ENCODE measurements at regions not wholly inside any gene's neighbourhood (a gene's known extent, or its start where the extent isn't known, plus 50 kb on each side); places are given as distances from the start of the nearest gene placed in this dataset.
"Not testable (repeated sequence)": the region's sequence is repeated elsewhere in the genome, so short reads cannot be mapped to it uniquely, and the experiment has no call there.

- DNase-seq = not testable (repeated sequence)
These were observed 347.4 kb downstream of the MAGEE1 start for GRCh38 chrX:76774912-76775311.

DNA sequence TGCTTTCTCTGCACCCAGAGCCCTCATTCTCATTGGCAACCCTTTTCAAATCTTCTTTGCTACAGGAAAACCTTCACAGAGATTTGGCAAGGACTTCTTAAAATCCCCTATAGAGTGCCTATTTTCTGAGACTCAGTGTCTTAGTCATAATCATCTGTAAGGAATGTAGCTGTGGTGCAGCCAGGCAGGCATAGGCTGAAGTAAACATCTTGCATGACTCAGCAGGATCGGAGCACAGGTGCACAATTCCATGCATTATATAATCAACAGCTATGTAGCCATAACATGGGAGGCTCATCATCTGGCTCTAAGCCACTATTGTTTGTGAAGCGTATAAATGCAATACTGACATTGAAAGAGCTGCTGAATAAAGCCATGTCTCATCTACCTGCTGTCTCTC, 368.8 kb downstream of the MAGEE1 start:
- DNase-seq = no peak

DNA sequence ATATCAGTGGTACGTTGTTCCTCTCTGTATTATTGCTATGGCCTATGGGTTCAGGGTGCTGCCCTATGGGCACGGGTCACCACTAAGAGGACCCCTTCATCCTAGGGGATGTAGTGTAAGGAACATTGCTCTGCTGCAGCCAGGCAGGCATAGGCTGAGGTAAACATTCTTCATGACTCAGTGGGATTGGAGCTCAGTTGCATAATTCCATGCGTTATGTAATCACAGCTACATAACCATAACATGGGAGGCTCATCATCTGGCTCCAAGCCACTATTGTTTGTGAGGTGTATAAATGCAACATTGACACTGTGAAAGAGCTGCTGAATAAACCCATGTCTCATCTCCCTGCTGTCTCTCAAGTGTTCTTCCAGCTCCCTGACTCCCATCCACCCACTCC, 375.2 kb downstream of the MAGEE1 start:
- DNase-seq = no peak

GRCh38 chrX:76815754-76816153, 388.2 kb downstream of the MAGEE1 start:
- no peak for DNase-seq

- not testable (repeated sequence) for DNase-seq
These were observed 389.8 kb downstream of the MAGEE1 start for GRCh38 chrX:76817279-76817678.

DNA sequence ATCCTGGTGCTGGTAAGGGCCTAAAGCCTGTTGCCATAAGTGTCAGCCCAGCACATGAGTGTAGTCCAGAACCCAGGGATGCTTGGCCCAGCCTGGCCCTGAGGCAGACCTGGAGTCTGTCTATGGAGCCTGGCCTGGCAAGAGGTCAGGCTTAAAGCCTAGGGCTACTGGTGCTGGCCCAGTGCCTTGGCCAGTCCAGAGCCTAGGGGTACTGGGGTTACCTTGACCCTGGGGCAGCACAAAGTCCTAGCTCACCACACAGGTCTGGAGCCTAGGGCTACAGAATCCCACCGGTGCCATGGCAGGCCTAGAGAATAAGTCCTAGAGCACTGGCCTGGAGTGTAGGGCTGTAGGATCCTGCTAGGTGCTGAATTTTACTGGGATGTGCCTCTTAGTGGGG, 393.8 kb downstream of the MAGEE1 start:
- DNase-seq = no peak

- DNase-seq = no peak
These were observed 400.2 kb downstream of the MAGEE1 start for GRCh38 chrX:76827672-76828071.

DNA sequence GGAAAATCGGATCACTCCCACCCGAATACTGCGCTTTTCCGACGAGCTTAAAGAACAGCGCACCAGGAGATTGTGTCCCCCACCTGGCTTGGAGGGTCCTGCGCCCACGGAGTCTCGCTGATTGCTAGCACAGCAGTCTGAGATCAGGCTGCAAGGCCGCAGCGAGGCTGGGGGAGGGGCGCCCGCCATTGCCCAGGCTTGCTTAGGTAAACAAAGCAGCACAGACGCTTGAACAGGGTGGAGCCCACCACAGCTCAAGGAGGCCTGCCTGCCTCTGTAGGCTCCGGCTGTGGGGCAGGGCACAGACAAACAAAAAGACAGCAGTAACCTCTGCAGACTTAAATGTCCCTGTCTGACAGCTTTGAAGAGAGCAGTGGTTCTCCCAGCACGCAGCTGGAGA, 413.4 kb downstream of the MAGEE1 start:
- not testable (repeated sequence) for DNase-seq

DNA sequence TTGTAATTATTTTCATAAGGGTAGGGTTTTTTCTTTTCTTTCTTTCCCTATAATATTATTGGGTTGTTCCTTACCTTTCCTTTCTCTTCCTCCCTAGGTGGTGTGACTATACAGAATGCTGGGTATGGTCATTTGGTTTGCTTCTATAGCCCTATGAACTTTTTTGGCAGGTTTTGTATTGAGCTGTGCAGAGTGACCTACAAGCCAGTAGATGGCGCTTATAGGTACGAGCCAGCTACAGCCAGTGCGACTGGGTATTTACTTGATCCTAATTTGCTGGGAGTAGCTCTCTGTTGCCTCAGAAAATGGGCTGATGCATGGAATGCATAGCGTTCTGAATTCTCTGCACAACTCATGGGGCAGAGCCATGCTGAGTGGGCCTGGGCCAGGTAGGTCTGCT, 423.3 kb downstream of the MAGEE1 start:
- peak; percentile 11 for DNase-seq

DNA sequence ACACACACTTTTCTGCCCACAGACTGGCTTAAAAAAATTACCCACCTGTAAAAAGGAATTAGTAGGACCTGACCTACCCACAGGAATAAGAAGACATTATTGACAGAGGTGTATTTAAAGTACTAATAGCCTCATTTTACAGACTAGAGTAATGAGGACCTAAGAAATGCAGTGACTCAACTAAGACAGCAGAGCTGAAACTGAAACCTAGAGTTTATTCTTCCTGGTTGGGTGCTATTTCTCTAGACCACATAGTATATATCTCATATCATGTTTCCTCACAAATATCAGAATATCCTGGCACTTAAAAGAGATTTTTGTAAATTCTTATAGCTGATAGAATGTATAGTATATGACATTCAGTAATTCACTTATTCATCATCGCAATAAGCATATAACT, 435.0 kb downstream of the MAGEE1 start:
- no peak for DNase-seq

- no peak for DNase-seq
These were observed 466.4 kb downstream of the MAGEE1 start for GRCh38 chrX:76893930-76894329.

GRCh38 chrX:76915836-76916235, 488.3 kb downstream of the MAGEE1 start:
- no peak for DNase-seq

- no peak for DNase-seq
These were observed 490.5 kb downstream of the MAGEE1 start for GRCh38 chrX:76918033-76918432.

- DNase-seq = no peak
These were observed 492.3 kb downstream of the MAGEE1 start for GRCh38 chrX:76919761-76920160.

DNA sequence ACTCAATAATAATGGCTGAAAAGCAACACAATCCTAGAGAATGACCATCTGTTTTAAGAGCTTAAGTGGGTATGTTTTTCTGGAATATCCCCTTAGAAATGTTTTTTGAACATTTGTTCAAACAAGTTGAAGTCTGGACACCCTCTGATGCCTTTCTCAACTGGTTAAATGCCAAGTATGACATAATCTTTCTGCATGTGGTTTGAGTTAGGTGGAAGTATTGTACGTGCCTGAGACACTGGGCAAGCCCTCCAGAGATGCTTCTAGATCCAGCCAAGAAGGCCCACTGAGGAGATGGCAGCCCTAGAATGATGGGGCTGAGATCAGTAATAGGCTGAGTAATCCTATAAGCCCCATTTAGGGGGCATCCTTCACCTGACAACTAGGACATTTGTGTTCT, 493.1 kb downstream of the MAGEE1 start:
- DNase-seq = no peak

GRCh38 chrX:76921176-76921575, 493.7 kb downstream of the MAGEE1 start:
- no peak for DNase-seq

- no peak for DNase-seq
These were observed 494.6 kb downstream of the MAGEE1 start for GRCh38 chrX:76922100-76922499.

- not testable (repeated sequence) for DNase-seq
These were observed 497.1 kb downstream of the MAGEE1 start for GRCh38 chrX:76924616-76925015.

GRCh38 chrX:76931518-76931917, 504.0 kb downstream of the MAGEE1 start:
- no peak for DNase-seq

GRCh38 chrX:76957485-76957884, 489.7 kb upstream of the FGF16 start:
- no peak for DNase-seq

DNA sequence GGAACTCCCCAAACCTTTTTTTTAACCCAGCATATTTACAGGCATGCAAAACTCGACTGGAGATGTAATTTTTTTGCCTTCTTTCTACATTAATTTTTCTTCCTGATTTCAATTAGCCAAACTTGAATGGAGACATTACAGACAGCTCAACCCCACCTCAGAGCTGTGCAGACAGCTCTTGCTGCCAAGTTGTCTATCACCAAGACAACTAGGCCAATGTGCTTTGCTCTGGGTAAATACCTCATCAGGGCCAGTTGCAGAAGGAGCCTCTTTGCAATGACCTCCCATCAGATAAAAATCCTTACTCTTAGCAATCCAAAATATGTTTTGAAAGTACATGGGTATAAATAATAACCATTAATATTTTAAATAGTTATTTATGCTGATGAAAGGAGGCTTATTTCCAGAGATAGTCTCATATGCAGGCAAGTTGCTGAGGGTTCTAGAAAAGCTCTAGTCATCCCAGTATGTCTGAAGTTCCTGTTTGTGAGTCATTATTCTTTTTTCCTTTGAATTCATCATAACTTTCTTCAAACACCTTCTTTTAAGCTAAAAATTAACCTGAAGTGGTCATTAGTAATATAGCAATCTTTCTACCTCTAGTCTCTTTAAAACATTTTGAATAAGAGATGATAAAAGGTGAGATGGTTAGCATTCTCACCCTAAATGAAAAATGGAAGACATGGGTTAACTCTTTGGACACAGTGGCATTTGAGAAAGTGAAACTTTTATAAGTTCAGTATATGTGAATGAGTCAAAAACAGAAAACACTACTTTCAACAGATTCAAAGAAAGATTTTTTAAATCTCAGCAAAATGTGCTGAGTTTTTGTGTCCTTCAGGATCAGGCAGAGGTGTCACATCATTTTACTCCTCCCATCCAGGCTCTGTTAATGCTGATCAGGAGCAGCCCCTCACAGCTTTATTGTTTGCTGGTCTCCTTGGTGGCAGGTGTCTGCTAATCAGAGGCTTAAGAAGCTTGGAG, 475.5 kb upstream of the FGF16 start:
- DNase-seq = peak; percentile 64

GRCh38 chrX:76977452-76977851, 469.7 kb upstream of the FGF16 start:
- DNase-seq = no peak

DNA sequence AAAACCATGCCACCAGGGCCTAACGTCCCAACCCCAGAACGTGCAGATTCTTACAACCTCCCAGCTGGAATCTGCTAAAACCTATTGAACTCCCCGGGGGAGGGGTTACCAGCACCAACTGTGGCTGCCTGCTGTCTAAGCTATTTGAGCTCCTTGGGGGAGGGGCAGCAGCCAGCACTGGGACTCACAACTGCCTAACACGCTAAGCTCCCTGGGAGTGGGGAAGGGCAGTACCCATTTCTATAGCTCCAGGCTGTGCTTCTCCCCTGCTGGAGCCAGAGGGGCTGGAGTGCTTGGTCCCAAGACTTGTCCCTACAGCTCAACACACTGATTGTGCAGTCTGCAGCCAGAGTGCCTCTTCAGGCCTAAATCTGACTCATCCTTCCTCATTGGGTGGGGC, 459.8 kb upstream of the FGF16 start:
- DNase-seq = no peak

GRCh38 chrX:76996641-76997040, 450.5 kb upstream of the FGF16 start:
- no peak for DNase-seq

- no peak for DNase-seq
These were observed 443.7 kb upstream of the FGF16 start for GRCh38 chrX:77003530-77003929.

All from activated CD4-positive, alpha-beta T cell treated with anti-CD3 and anti-CD28 coated beads, Interleukin-10, Interleukin-2, amounts not matched to agents 100 ng/mL and 50 ng/mL, durations not matched to agents 16 hours and 8 hours (primary cell).